ENCODE measurements at regions not wholly inside any gene's neighbourhood (a gene's known extent, or its start where the extent isn't known, plus 50 kb on each side); places are given as distances from the start of the nearest gene placed in this dataset.

GRCh38 chr20:39812116-39812515, 850.0 kb downstream of the DHX35 start:
- ChIA-PET POLR2A (ENCODE audit: unreplicated experiment) (no interaction called here), CTCF (no interaction called here)
- no peak overlapping the region for H3K4me2 ChIP-seq
- H3K4me1 ChIP-seq (replicated peaks; ENCODE audit: insufficient read depth): no peaks in the 10 kb centered on the region
- no peak for DNase-seq
- no peaks in the 10 kb centered on the region for H3K9me3 ChIP-seq (ENCODE audit: insufficient read depth, low read depth)
- no peak overlapping the region for H3K27ac ChIP-seq
- intact Hi-C loops (cut with micrococcal nuclease; ENCODE audit: unreplicated experiment): no loop called here
- H3K79me2 ChIP-seq (ENCODE audit: low read depth): no peaks in the 10 kb centered on the region
- no TSS peak for BruUV-seq (replicated peaks)
- H3K27me3 ChIP-seq (ENCODE audit: insufficient read depth, low read depth): no peaks in the 10 kb centered on the region
- no peak overlapping the region for H3K4me3 ChIP-seq
- no peaks in the 10 kb centered on the region for H3K36me3 ChIP-seq (ENCODE audit: low read depth)
- no peaks in the 10 kb centered on the region for H3K9me2 ChIP-seq (ENCODE audit: insufficient read depth)
- no peak overlapping the region for H2AFZ ChIP-seq
- H4K20me1 ChIP-seq (ENCODE audit: insufficient read depth): no peaks in the 10 kb centered on the region; the same call in 1 of the 2 replicates
- H3F3A ChIP-seq (ENCODE audit: insufficient read depth, low read depth): no peaks in the 10 kb centered on the region
- TF ChIP-seq CTCF (conservative IDR thresholded peaks at IDR 0.05) (no peak), EZH2 (IDR thresholded peaks at IDR 0.05; ENCODE audit: low read depth) (no peak)

- Histone ChIP-seq H3K4me1 (replicated peaks; ENCODE audit: insufficient read depth) (no peaks in the 10 kb centered on the region), H3K27ac (no peak overlapping the region), H3K36me3 (ENCODE audit: low read depth) (no peaks in the 10 kb centered on the region), H3K27me3 (ENCODE audit: insufficient read depth, low read depth) (no peaks in the 10 kb centered on the region), H2AFZ (no peak overlapping the region), H3K9me2 (ENCODE audit: insufficient read depth) (no peaks in the 10 kb centered on the region), H4K20me1 (ENCODE audit: insufficient read depth) (no peaks in the 10 kb centered on the region; the same call in 1 of the 2 replicates), H3K4me3 (no peak overlapping the region), H3K9me3 (ENCODE audit: insufficient read depth, low read depth) (no peaks in the 10 kb centered on the region), H3F3A (ENCODE audit: insufficient read depth, low read depth) (no peaks in the 10 kb centered on the region), H3K4me2 (no peak overlapping the region), H3K79me2 (ENCODE audit: low read depth) (no peaks in the 10 kb centered on the region)
- TF ChIP-seq EZH2 (IDR thresholded peaks at IDR 0.05; ENCODE audit: low read depth) (no peak), CTCF (conservative IDR thresholded peaks at IDR 0.05) (no peak)
- intact Hi-C loops (cut with micrococcal nuclease; ENCODE audit: unreplicated experiment): no loop called here
- ChIA-PET CTCF (no interaction called here), POLR2A (ENCODE audit: unreplicated experiment) (no interaction called here)
- BruUV-seq (replicated peaks): no TSS peak
- DNase-seq: no peak
Measured at GRCh38 chr20:39810309-39810708, 848.2 kb downstream of the DHX35 start.

GRCh38 chr20:39808613-39809012, 846.5 kb downstream of the DHX35 start:
- ChIA-PET CTCF (no interaction called here), POLR2A (ENCODE audit: unreplicated experiment) (no interaction called here)
- TF ChIP-seq CTCF (conservative IDR thresholded peaks at IDR 0.05) (no peak), EZH2 (IDR thresholded peaks at IDR 0.05; ENCODE audit: low read depth) (no peak)
- Histone ChIP-seq H4K20me1 (ENCODE audit: insufficient read depth) (no peaks in the 10 kb centered on the region; the same call in 1 of the 2 replicates), H3K4me1 (replicated peaks; ENCODE audit: insufficient read depth) (no peaks in the 10 kb centered on the region), H2AFZ (no peak overlapping the region), H3K9me2 (ENCODE audit: insufficient read depth) (no peaks in the 10 kb centered on the region), H3K4me3 (no peak overlapping the region), H3K27me3 (ENCODE audit: insufficient read depth, low read depth) (no peaks in the 10 kb centered on the region), H3F3A (ENCODE audit: insufficient read depth, low read depth) (no peaks in the 10 kb centered on the region), H3K36me3 (ENCODE audit: low read depth) (no peaks in the 10 kb centered on the region), H3K79me2 (ENCODE audit: low read depth) (no peaks in the 10 kb centered on the region), H3K9me3 (ENCODE audit: insufficient read depth, low read depth) (no peaks in the 10 kb centered on the region), H3K4me2 (no peak overlapping the region), H3K27ac (no peak overlapping the region)
- BruUV-seq (replicated peaks): no TSS peak
- no peak for DNase-seq
- intact Hi-C loops (cut with micrococcal nuclease; ENCODE audit: unreplicated experiment): no loop called here
